ENCODE measurements at regions not wholly inside any gene's neighbourhood (a gene's known extent, or its start where the extent isn't known, plus 50 kb on each side); places are given as distances from the start of the nearest gene placed in this dataset.

GRCh38 chr14:21894003-21894897 is 220.6 kb upstream of the OR4E1 start:
- 43 to 44% methylated on average over 13 of the region's 13 CpGs for WGBS, 2 donors
- H3K4me3 ChIP-seq, result no peak overlapping the region
- no peaks in the 10 kb centered on the region for H3K9me3 ChIP-seq
- H3K27me3 ChIP-seq, result peaks cover 0 to 9% (median 0%) of the 10 kb centered on the region in 7 donors
- no peak overlapping the region for H3K27ac ChIP-seq
- TF ChIP-seq CTCF (IDR thresholded peaks at IDR 0.05), result peak in 2 of 9 donors; percentile 7 to 31
- no peak for ATAC-seq
- no peak for DNase-seq
- no peaks in the 10 kb centered on the region for H3K4me1 ChIP-seq
- intact Hi-C loops (cut with DNase I), result no loop called here
- no peaks in the 10 kb centered on the region for H3K36me3 ChIP-seq

GRCh38 chr14:21891921-21892320 is 218.3 kb upstream of the OR4E1 start:
- H3K9me3 ChIP-seq, result no peaks in the 10 kb centered on the region
- TF ChIP-seq CTCF (IDR thresholded peaks at IDR 0.05), result no peak
- ATAC-seq (no peak), DNase-seq (no peak)
- H3K4me1 ChIP-seq, result no peaks in the 10 kb centered on the region
- no peak overlapping the region for H3K4me3 ChIP-seq
- H3K27me3 ChIP-seq, result peaks cover 0 to 9% (median 0%) of the 10 kb centered on the region in 7 donors
- no peak overlapping the region for H3K27ac ChIP-seq
- WGBS, 2 donors, result 93 to 96% methylated on average over 1 of the region's 1 CpG
- no peaks in the 10 kb centered on the region for H3K36me3 ChIP-seq
- intact Hi-C loops (cut with DNase I), result no loop called here

- intact Hi-C loops (cut with DNase I), result no loop called here
- Histone ChIP-seq H3K27me3 (no peaks in the 10 kb centered on the region), H3K36me3 (no peaks in the 10 kb centered on the region), H3K4me1 (no peaks in the 10 kb centered on the region), H3K9me3 (peaks cover 0 to 14% (median 0%) of the 10 kb centered on the region in 11 donors), H3K27ac (no peak overlapping the region), H3K4me3 (no peak overlapping the region)
- no peak for TF ChIP-seq CTCF (IDR thresholded peaks at IDR 0.05)
- DNase-seq, result no peak
- no peak for ATAC-seq
Measured at GRCh38 chr14:21884995-21885394, 211.4 kb upstream of the OR4E1 start.

- Histone ChIP-seq H3K27ac (no peak overlapping the region), H3K4me1 (no peaks in the 10 kb centered on the region), H3K27me3 (no peaks in the 10 kb centered on the region), H3K36me3 (no peaks in the 10 kb centered on the region), H3K9me3 (peaks cover 0 to 14% (median 0%) of the 10 kb centered on the region in 11 donors), H3K4me3 (no peak overlapping the region)
- TF ChIP-seq CTCF (IDR thresholded peaks at IDR 0.05), result no peak
- intact Hi-C loops (cut with DNase I), result no loop called here
- DNase-seq (no peak), ATAC-seq (no peak)
- WGBS, 2 donors, result 32 to 55% methylated on average over 1 of the region's 1 CpG
Measured at GRCh38 chr14:21882226-21882625, 208.6 kb upstream of the OR4E1 start.
